CMK (cell line): ENCODE measurements at regions not wholly inside any gene's neighbourhood (a gene's known extent, or its start where the extent isn't known, plus 50 kb on each side); places are given as distances from the start of the nearest gene placed in this dataset.

Source experiments
- DNase-seq: peaks from one replicate; pipeline ENCODE4 v3.0.0-alpha.2; 2010; ENCODE audit warnings: low read depth

- no peak for DNase-seq
Measured at GRCh38 chr15:61798631-61799030, 261.6 kb downstream of the VPS13C start.

- DNase-seq = no peak
Measured at GRCh38 chr15:61796056-61796455, 264.2 kb downstream of the VPS13C start.

GRCh38 chr15:61794881-61795280 lies 265.4 kb downstream of the VPS13C start:
- no peak for DNase-seq

GRCh38 chr15:61794276-61794675 lies 266.0 kb downstream of the VPS13C start:
- DNase-seq = no peak

- DNase-seq = no peak
Measured at GRCh38 chr15:61784734-61785133, 275.5 kb downstream of the VPS13C start.

GRCh38 chr15:61780278-61780980 lies 279.8 kb downstream of the VPS13C start:
- no peak for DNase-seq

- no peak for DNase-seq
Measured at GRCh38 chr15:61777689-61778088, 282.6 kb downstream of the VPS13C start.

GRCh38 chr15:61769557-61769956 lies 290.7 kb downstream of the VPS13C start:
- DNase-seq = no peak

- no peak for DNase-seq
Measured at GRCh38 chr15:61768131-61768530, 292.1 kb downstream of the VPS13C start.

GRCh38 chr15:61764981-61765380 lies 295.3 kb downstream of the VPS13C start:
- DNase-seq = no peak

GRCh38 chr15:61764141-61764540 lies 296.1 kb downstream of the VPS13C start:
- no peak for DNase-seq

GRCh38 chr15:61762676-61763075 lies 297.6 kb downstream of the VPS13C start:
- no peak for DNase-seq

- DNase-seq = no peak
Measured at GRCh38 chr15:61759639-61760038, 300.6 kb downstream of the VPS13C start.

GRCh38 chr15:61756071-61756820 lies 304.0 kb downstream of the VPS13C start:
- no peak for DNase-seq

GRCh38 chr15:61755467-61755866 lies 304.8 kb downstream of the VPS13C start:
- no peak for DNase-seq

- no peak for DNase-seq
Measured at GRCh38 chr15:61753018-61753710, 307.1 kb downstream of the VPS13C start.

- no peak for DNase-seq
Measured at GRCh38 chr15:61752001-61752400, 308.2 kb downstream of the VPS13C start.

GRCh38 chr15:61750271-61751084 lies 309.8 kb downstream of the VPS13C start:
- no peak for DNase-seq

- DNase-seq = no peak
Measured at GRCh38 chr15:61749169-61749568, 311.1 kb downstream of the VPS13C start.

GRCh38 chr15:61748529-61748928 lies 311.7 kb downstream of the VPS13C start:
- no peak for DNase-seq

- DNase-seq = no peak
Measured at GRCh38 chr15:61746589-61746988, 313.7 kb downstream of the VPS13C start.

- no peak for DNase-seq
Measured at GRCh38 chr15:61743345-61743909, 316.8 kb downstream of the VPS13C start.
